HFFc6 (cell line): ENCODE measurements at regions not wholly inside any gene's neighbourhood (a gene's known extent, or its start where the extent isn't known, plus 50 kb on each side); places are given as distances from the start of the nearest gene placed in this dataset.

Experiments
- DNase-seq: peaks from one replicate; pipeline ENCODE4 v3.0.0-alpha.2; 2018
- H3K27ac Mint-ChIP-seq: 2 replicates; pipeline ENCODE4 v1.8.0; 2020; ENCODE audit warnings: mild to moderate bottlenecking, mixed read lengths
- H3K27me3 Mint-ChIP-seq: 2 replicates; pipeline ENCODE4 v1.8.0; 2021; ENCODE audit warnings: mild to moderate bottlenecking, moderate library complexity, mixed read lengths; ENCODE audit not compliant: insufficient read depth
- H3K36me3 Mint-ChIP-seq: 2 replicates; pipeline ENCODE4 v1.8.0; 2021; ENCODE audit warnings: low read depth, mixed read lengths
- H3K4me1 Mint-ChIP-seq: 2 replicates; pipeline ENCODE4 v1.8.0; 2020; ENCODE audit warnings: low read depth, mixed read lengths
- H3K4me3 Mint-ChIP-seq: 2 replicates; pipeline ENCODE4 v1.8.0; 2020; ENCODE audit warnings: mild to moderate bottlenecking, moderate library complexity, mixed read lengths
- H3K9me3 Mint-ChIP-seq: 2 replicates; pipeline ENCODE4 v1.8.0; 2020; ENCODE audit warnings: mild to moderate bottlenecking, mixed read lengths
- TF ChIP-seq, protein P1 (sequence below): fragments of 200-600 bp; sonication (generic); IDR thresholded peaks from 2 replicates; pipeline ENCODE4 v1.5.0; 2021; ENCODE audit warnings: antibody characterized with exemption, mild to moderate bottlenecking

DNA sequence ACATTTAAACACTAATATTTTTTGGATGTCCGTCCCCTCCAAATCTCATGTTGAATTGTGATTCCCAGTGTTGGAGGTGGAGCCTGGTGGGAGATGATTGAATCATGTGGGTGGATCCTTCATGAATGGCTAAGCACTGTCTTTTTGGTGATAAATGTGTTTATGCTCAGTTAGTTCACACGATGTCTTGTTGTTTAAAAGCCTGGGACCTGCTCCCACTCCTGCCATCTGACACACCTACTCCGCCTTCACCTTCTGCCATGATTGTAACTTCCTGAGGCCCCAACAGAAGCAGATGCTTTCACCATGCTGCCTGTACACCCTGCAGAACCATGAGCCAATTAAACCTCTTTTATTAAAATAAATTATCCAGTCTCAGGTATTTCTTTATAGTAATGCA lies 114.7 kb downstream of the TNFAIP3 start:
- Mint-ChIP-seq H3K4me1 (peaks cover 8% of the 10 kb centered on the region; the same call in 1 of the 2 replicates), H3K4me3 (no peak overlapping the region), H3K27ac (no peak overlapping the region), H3K9me3 (no peaks in the 10 kb centered on the region), H3K36me3 (no peaks in the 10 kb centered on the region), H3K27me3 (peaks cover 5% of the 10 kb centered on the region; the same call in 1 of the 2 replicates)
- TF ChIP-seq, protein P1, sequence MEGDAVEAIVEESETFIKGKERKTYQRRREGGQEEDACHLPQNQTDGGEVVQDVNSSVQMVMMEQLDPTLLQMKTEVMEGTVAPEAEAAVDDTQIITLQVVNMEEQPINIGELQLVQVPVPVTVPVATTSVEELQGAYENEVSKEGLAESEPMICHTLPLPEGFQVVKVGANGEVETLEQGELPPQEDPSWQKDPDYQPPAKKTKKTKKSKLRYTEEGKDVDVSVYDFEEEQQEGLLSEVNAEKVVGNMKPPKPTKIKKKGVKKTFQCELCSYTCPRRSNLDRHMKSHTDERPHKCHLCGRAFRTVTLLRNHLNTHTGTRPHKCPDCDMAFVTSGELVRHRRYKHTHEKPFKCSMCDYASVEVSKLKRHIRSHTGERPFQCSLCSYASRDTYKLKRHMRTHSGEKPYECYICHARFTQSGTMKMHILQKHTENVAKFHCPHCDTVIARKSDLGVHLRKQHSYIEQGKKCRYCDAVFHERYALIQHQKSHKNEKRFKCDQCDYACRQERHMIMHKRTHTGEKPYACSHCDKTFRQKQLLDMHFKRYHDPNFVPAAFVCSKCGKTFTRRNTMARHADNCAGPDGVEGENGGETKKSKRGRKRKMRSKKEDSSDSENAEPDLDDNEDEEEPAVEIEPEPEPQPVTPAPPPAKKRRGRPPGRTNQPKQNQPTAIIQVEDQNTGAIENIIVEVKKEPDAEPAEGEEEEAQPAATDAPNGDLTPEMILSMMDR: no peak
- DNase-seq: no peak

DNA sequence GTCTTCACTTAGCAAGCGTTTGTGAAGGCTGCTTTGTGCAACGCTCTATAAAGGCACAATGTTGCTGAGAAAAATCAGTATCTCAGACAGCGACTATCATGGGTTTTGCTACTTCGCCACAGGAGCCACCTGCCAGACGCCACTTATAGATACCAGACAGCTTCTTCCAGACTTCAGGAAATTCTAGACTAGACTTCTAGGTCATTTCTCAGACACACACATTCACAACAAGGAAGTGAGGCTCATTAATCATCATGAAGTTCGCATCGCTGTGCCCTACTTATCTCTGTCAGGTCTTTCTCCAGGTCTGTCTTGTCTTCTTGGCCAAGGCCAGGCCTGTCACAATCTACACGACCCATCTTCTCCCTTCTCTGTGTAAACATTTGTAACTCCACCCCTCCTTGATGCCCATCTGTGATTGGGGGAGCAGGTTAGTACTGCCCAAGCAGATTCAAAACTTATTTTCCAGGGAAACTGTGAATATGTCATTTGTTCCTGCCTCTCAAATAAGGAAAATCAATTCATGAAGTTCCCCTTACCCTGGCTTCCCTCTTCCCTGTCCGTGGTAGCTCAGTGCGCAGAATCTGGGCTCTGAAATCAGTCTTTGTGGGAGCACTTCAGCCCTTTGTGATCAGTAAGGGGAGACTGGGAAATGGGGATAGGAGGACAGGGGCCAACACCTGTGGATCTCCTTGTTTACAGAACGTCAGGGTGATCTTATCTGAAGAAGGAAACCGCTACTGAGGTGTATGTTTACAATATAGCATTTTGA lies 115.5 kb downstream of the TNFAIP3 start:
- Mint-ChIP-seq H3K27ac (no peak overlapping the region), H3K4me1 (peaks cover 8% of the 10 kb centered on the region; the same call in 1 of the 2 replicates), H3K4me3 (no peak overlapping the region), H3K9me3 (no peaks in the 10 kb centered on the region), H3K36me3 (no peaks in the 10 kb centered on the region), H3K27me3 (peaks cover 12% of the 10 kb centered on the region)
- DNase-seq: no peak
- TF ChIP-seq, protein P1: no peak

DNA sequence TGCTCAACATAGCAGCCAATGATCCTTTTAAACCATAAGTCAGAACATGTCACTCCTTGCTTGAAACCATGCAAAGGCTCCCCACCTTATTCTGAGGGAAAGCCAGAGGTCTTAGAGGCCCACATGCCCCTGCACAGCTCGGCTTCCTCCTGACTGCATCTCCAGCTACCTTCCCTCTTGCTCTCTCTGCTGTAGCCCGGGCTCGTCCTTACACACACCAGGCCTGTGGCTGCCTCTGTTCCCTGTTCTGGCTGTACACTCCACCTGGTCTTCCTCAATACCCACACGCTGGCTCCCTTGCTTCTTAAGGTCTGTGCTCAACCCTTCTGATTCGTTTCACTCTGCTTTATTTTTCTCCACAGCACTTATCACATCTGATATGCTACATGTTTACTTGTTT lies 116.2 kb downstream of the TNFAIP3 start:
- DNase-seq: no peak
- peaks cover 17% of the 10 kb centered on the region for H3K27me3 Mint-ChIP-seq
- H3K36me3 Mint-ChIP-seq: no peaks in the 10 kb centered on the region
- TF ChIP-seq, protein P1: no peak
- H3K27ac Mint-ChIP-seq: no peak overlapping the region
- no peak overlapping the region for H3K4me3 Mint-ChIP-seq
- H3K4me1 Mint-ChIP-seq: peaks cover 3% of the 10 kb centered on the region; the same call in 1 of the 2 replicates
- no peaks in the 10 kb centered on the region for H3K9me3 Mint-ChIP-seq

DNA sequence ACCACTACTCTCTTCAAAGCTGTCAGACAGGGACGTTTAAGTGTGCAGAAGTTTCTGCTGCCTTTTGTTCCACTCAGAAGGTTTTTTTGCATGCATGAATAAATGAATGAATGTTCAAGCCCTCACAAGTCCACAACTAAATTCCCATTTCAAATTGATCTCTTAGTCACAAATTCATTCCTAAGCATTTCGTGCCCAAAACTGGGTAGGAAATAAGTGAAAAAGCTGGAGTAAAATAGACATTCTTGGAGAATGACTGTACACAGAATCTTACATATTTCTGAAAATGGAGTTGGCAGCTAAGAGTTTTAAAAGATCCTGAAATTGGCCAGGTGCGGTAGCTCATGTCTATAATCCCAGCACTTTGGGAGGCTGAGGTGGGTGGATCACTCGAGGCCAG lies 117.6 kb downstream of the PERP start:
- TF ChIP-seq, protein P1: no peak
- H3K27ac Mint-ChIP-seq: no peak overlapping the region
- H3K36me3 Mint-ChIP-seq: no peaks in the 10 kb centered on the region
- H3K4me1 Mint-ChIP-seq: peaks cover 7% of the 10 kb centered on the region
- no peaks in the 10 kb centered on the region for H3K9me3 Mint-ChIP-seq
- no peak for DNase-seq
- no peak overlapping the region for H3K4me3 Mint-ChIP-seq
- H3K27me3 Mint-ChIP-seq: peaks cover 29% of the 10 kb centered on the region

DNA sequence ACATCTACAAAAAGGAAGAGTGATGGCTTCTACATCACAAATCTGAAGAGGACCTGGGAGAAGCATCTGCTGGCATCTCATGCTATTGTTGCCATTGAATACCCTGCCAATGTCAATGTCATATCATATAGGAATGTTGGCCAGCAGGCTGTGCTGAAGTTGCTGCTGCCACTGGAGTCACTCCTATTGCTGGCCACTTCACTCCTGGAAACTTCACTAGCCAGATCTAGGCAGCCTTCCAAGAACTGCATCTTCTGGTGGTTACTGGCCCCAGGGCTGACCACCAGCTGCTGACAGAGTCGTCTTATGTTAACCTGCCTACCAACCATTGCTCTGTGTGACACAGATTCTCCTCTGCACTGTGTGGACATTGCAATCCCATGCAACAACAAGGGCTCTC lies 111.8 kb downstream of the PERP start:
- Mint-ChIP-seq H3K9me3 (peaks cover 4% of the 10 kb centered on the region; the same call in 1 of the 2 replicates), H3K36me3 (no peaks in the 10 kb centered on the region), H3K4me3 (no peak overlapping the region), H3K27me3 (peaks cover 19% of the 10 kb centered on the region), H3K27ac (no peak overlapping the region), H3K4me1 (no peaks in the 10 kb centered on the region)
- no peak for DNase-seq
- TF ChIP-seq, protein P1: no peak
